ENCODE measurements at regions not wholly inside any gene's neighbourhood (a gene's known extent, or its start where the extent isn't known, plus 50 kb on each side); places are given as distances from the start of the nearest gene placed in this dataset.

DNA sequence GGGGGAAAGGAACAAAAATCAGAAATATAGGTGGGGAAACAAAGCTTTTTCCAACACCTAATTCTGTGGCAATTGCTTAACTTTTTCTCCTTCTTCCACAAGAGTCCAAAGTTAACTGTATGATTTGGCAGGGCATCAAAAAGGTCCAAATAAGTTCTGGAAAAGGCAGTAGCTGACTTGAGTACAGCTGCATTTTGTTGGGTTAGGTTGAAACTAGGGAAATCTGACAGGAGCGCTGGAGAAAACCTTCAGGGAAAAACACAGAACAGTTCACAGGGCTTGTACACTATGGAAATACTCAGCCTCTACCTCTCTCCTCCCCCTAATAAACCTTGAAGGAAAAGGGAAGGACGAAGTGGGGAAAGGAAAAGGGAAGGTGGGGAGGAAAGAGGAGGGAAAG lies 438.6 kb downstream of the ZEB2 start:
- Histone ChIP-seq H3K9me3 (ENCODE audit: insufficient read depth, low read length) (no peaks in the 10 kb centered on the region), H3K4me3 (ENCODE audit: insufficient read length, low read depth) (no peak overlapping the region), H3K4me1 (ENCODE audit: insufficient read depth, insufficient read length) (no peaks in the 10 kb centered on the region), H3K9ac (ENCODE audit: insufficient read length, low read depth) (no peak overlapping the region), H3K36me3 (ENCODE audit: insufficient read depth, insufficient read length, low read length) (no peaks in the 10 kb centered on the region), H3K27me3 (ENCODE audit: insufficient read depth, insufficient read length) (no peaks in the 10 kb centered on the region)
- DNase-seq (ENCODE audit: low read depth, low spot score) = no peak
- no peak for TF ChIP-seq YY1 (IDR thresholded peaks at IDR 0.05; ENCODE audit: insufficient read depth, insufficient read length)
- TF ChIP-seq SUZ12 (IDR thresholded peaks at IDR 0.05; ENCODE audit: extremely low read depth, insufficient read depth, insufficient read length) = no peak
- TF ChIP-seq ZNF274 (IDR thresholded peaks at IDR 0.05; ENCODE audit: low read depth, low read length) = no peak

DNA sequence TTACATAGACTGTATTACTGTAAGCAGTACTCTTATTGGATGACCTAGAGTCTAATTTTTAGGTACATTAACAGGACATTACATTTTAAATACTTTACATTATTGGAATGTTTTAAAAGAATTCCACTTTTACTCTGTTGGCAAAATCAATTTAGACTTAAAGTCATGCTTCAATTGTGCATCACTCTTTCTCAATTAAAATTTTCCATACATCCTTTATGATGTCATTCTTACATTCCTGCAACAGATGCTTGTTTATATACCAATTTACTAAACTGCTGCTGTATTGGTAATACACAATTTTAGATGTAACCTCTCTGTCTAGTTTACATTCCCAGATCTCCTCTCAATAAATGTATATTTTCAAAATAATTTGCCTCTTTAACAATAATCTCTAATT lies 440.1 kb downstream of the ZEB2 start:
- Histone ChIP-seq H3K27me3 (ENCODE audit: insufficient read depth, insufficient read length) (no peaks in the 10 kb centered on the region), H3K9ac (ENCODE audit: insufficient read length, low read depth) (no peak overlapping the region), H3K4me3 (ENCODE audit: insufficient read length, low read depth) (no peak overlapping the region), H3K36me3 (ENCODE audit: insufficient read depth, insufficient read length, low read length) (no peaks in the 10 kb centered on the region), H3K4me1 (ENCODE audit: insufficient read depth, insufficient read length) (no peaks in the 10 kb centered on the region), H3K9me3 (ENCODE audit: insufficient read depth, low read length) (no peaks in the 10 kb centered on the region)
- no peak for DNase-seq (ENCODE audit: low read depth, low spot score)
- TF ChIP-seq SUZ12 (IDR thresholded peaks at IDR 0.05; ENCODE audit: extremely low read depth, insufficient read depth, insufficient read length) = no peak
- no peak for TF ChIP-seq YY1 (IDR thresholded peaks at IDR 0.05; ENCODE audit: insufficient read depth, insufficient read length)
- no peak for TF ChIP-seq ZNF274 (IDR thresholded peaks at IDR 0.05; ENCODE audit: low read depth, low read length)

DNA sequence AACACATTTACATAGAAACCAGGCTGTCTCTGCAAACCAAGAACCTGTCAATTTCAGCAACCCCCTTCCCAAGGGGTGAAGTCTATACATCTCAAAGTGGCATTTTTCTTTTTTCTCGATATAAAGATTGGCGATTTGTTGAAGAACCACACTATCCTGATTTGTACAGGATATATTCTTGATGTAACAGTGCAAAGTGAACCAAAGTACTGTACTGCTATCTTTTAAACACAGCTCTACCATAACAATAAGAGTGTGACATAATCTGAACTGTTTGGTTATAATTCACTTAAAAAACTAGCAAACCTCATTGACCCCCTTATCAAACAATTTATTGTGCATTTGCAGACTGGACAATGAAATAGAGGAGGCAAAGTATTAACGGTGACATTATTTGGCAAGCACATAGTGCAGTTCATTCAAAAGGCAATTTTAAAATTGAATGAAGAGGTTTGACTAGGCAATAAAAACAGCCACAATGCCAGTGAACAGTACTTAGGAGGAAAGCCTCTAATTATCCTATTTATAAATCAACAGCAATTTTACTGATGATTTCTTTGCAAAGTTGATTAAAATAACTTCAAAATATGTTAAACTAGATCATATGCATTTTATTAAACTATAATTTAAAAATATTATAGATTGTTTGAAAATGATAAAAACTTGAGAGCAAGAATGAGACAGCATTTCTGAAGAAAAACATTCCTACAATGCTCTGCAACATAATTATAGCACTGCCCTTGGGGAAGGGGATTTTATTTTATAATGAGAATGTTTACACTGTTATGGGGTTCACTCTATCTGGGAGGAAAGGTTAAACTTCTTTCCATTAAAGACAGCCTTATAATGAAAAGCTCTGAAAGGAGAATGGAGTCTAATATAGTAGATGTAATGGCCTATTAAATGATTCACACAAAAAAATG lies 440.9 kb downstream of the ZEB2 start:
- H3K9me3 ChIP-seq (ENCODE audit: insufficient read depth, low read length) = no peaks in the 10 kb centered on the region
- no peak for DNase-seq (ENCODE audit: low read depth, low spot score)
- H3K4me3 ChIP-seq (ENCODE audit: insufficient read length, low read depth) = no peak overlapping the region
- H3K9ac ChIP-seq (ENCODE audit: insufficient read length, low read depth) = no peak overlapping the region
- TF ChIP-seq SUZ12 (IDR thresholded peaks at IDR 0.05; ENCODE audit: extremely low read depth, insufficient read depth, insufficient read length) = no peak
- no peak for TF ChIP-seq YY1 (IDR thresholded peaks at IDR 0.05; ENCODE audit: insufficient read depth, insufficient read length)
- TF ChIP-seq ZNF274 (IDR thresholded peaks at IDR 0.05; ENCODE audit: low read depth, low read length) = no peak
- no peaks in the 10 kb centered on the region for H3K36me3 ChIP-seq (ENCODE audit: insufficient read depth, insufficient read length, low read length)
- no peaks in the 10 kb centered on the region for H3K27me3 ChIP-seq (ENCODE audit: insufficient read depth, insufficient read length)
- no peaks in the 10 kb centered on the region for H3K4me1 ChIP-seq (ENCODE audit: insufficient read depth, insufficient read length)

DNA sequence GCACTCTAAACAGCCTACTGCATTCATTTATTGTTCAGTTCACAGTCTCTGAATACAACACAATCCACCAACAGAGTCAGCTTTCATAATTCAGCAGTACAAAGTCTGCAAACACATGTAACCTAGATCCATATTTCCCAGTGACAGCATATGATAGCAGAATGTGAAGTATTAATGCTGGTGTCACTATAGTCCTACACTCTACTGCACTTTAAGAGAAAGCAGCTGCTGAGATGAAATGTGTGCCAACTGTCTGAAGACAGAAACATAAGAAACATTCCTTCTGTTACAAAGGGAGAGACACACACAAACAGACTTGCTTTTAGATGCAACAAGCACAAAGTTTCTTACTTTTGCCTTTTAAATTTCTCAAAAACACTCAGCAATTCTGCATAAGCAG lies 441.8 kb downstream of the ZEB2 start:
- H3K4me3 ChIP-seq (ENCODE audit: insufficient read length, low read depth) = no peak overlapping the region
- TF ChIP-seq ZNF274 (IDR thresholded peaks at IDR 0.05; ENCODE audit: low read depth, low read length) = no peak
- TF ChIP-seq SUZ12 (IDR thresholded peaks at IDR 0.05; ENCODE audit: extremely low read depth, insufficient read depth, insufficient read length) = no peak
- TF ChIP-seq YY1 (IDR thresholded peaks at IDR 0.05; ENCODE audit: insufficient read depth, insufficient read length) = no peak
- no peak overlapping the region for H3K9ac ChIP-seq (ENCODE audit: insufficient read length, low read depth)
- H3K27me3 ChIP-seq (ENCODE audit: insufficient read depth, insufficient read length) = no peaks in the 10 kb centered on the region
- H3K36me3 ChIP-seq (ENCODE audit: insufficient read depth, insufficient read length, low read length) = no peaks in the 10 kb centered on the region
- H3K9me3 ChIP-seq (ENCODE audit: insufficient read depth, low read length) = no peaks in the 10 kb centered on the region
- no peak for DNase-seq (ENCODE audit: low read depth, low spot score)
- H3K4me1 ChIP-seq (ENCODE audit: insufficient read depth, insufficient read length) = no peaks in the 10 kb centered on the region

DNA sequence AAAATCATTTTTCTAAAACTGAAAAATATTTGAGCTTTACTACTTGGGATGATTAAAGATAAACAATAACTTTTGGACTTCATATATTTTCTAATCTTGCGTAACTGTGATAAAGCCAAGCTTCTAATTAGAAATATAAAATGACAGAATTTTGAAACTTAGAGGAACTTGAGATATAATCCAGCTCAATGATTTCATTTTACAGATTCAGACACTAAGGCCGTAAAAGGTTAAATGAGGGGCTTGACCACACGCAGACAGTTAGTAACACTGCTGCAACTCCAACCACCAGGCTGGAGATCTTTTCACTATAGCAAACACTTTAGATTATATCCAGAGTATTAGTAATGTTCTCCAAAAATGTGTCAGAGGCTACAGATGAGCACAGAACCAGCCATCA lies 445.5 kb downstream of the ZEB2 start:
- no peak for DNase-seq (ENCODE audit: low read depth, low spot score)
- Histone ChIP-seq H3K9ac (ENCODE audit: insufficient read length, low read depth) (no peak overlapping the region), H3K36me3 (ENCODE audit: insufficient read depth, insufficient read length, low read length) (no peaks in the 10 kb centered on the region), H3K4me1 (ENCODE audit: insufficient read depth, insufficient read length) (no peaks in the 10 kb centered on the region), H3K9me3 (ENCODE audit: insufficient read depth, low read length) (no peaks in the 10 kb centered on the region), H3K4me3 (ENCODE audit: insufficient read length, low read depth) (no peak overlapping the region), H3K27me3 (ENCODE audit: insufficient read depth, insufficient read length) (no peaks in the 10 kb centered on the region)
- TF ChIP-seq YY1 (IDR thresholded peaks at IDR 0.05; ENCODE audit: insufficient read depth, insufficient read length) (no peak), ZNF274 (IDR thresholded peaks at IDR 0.05; ENCODE audit: low read depth, low read length) (no peak), SUZ12 (IDR thresholded peaks at IDR 0.05; ENCODE audit: extremely low read depth, insufficient read depth, insufficient read length) (no peak)

DNA sequence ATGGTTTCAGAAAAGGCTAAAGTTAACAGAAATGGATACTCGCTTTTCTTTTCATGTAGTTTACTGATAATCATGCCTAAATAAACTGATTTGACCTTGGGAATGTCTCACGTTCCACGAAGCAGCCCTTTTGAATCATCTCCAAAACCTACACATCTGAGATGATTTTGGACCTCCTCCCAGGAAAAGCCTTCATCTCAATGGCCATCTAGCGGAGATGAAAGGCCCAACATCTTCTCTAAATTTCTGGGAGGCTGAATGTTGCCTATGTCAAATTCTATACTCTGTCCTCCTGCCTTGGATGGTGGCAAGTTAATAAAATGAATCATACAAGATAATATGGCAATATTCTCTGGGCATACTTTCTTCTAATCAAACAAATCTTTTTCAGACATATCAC lies 448.5 kb downstream of the ZEB2 start:
- no peak overlapping the region for H3K4me3 ChIP-seq (ENCODE audit: insufficient read length, low read depth)
- no peak for DNase-seq (ENCODE audit: low read depth, low spot score)
- TF ChIP-seq YY1 (IDR thresholded peaks at IDR 0.05; ENCODE audit: insufficient read depth, insufficient read length) = no peak

DNA sequence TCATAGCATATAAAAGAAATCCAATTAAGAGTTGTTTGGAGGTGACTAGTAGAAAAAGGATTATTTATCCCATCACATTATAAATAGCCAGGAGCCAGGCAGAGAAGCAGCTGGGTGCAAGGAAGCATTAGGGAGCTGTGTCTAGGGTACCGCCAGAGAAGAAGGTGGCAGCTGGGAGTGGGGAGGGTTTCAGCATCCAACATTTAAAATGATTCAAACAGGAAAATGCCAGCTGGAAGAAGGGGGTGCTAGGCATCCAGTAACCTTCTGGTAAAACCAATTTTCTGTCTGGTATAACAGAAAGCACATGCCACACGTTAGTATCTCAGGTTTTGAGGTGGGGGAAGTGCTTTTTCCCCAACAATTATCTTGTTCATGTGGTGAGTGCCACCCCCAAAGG lies 452.4 kb downstream of the ZEB2 start:
- TF ChIP-seq SUZ12 (IDR thresholded peaks at IDR 0.05; ENCODE audit: extremely low read depth, insufficient read depth, insufficient read length) = no peak
- no peak for TF ChIP-seq YY1 (IDR thresholded peaks at IDR 0.05; ENCODE audit: insufficient read depth, insufficient read length)
- TF ChIP-seq ZNF274 (IDR thresholded peaks at IDR 0.05; ENCODE audit: low read depth, low read length) = no peak
- DNase-seq (ENCODE audit: low read depth, low spot score) = no peak
- no peak overlapping the region for H3K9ac ChIP-seq (ENCODE audit: insufficient read length, low read depth)
- no peaks in the 10 kb centered on the region for H3K36me3 ChIP-seq (ENCODE audit: insufficient read depth, insufficient read length, low read length)
- no peaks in the 10 kb centered on the region for H3K4me1 ChIP-seq (ENCODE audit: insufficient read depth, insufficient read length)
- H3K27me3 ChIP-seq (ENCODE audit: insufficient read depth, insufficient read length) = no peaks in the 10 kb centered on the region
- no peaks in the 10 kb centered on the region for H3K9me3 ChIP-seq (ENCODE audit: insufficient read depth, low read length)
- H3K4me3 ChIP-seq (ENCODE audit: insufficient read length, low read depth) = no peak overlapping the region

More for the DNA sequence above, 448.5 kb downstream of the ZEB2 start:
- no peaks in the 10 kb centered on the region for H3K4me1 ChIP-seq (ENCODE audit: insufficient read depth, insufficient read length)
- H3K9ac ChIP-seq (ENCODE audit: insufficient read length, low read depth) = no peak overlapping the region
- no peaks in the 10 kb centered on the region for H3K27me3 ChIP-seq (ENCODE audit: insufficient read depth, insufficient read length)
- no peaks in the 10 kb centered on the region for H3K9me3 ChIP-seq (ENCODE audit: insufficient read depth, low read length)
- no peaks in the 10 kb centered on the region for H3K36me3 ChIP-seq (ENCODE audit: insufficient read depth, insufficient read length, low read length)

Measured in NT2/D1 (cell line).